Activated naive CD4-positive, alpha-beta T cell treated with anti-CD3 and anti-CD28 coated beads, Interleukin-2, amount 50 U/mL, for 24 hours (primary cell): ENCODE measurements at regions not wholly inside any gene's neighbourhood (a gene's known extent, or its start where the extent isn't known, plus 50 kb on each side); places are given as distances from the start of the nearest gene placed in this dataset.

Source experiments
- H3K27ac Mint-ChIP-seq: one replicate; pipeline ENCODE4 v1.8.0; 2021; ENCODE audit warnings: mild to moderate bottlenecking, mixed read lengths
- H3K27me3 Mint-ChIP-seq: one replicate; pipeline ENCODE4 v1.8.0; 2021; ENCODE audit warnings: mixed read lengths
- H3K36me3 Mint-ChIP-seq: one replicate; pipeline ENCODE4 v1.8.0; 2021; ENCODE audit warnings: mixed read lengths
- H3K4me1 Mint-ChIP-seq: one replicate; pipeline ENCODE4 v1.8.0; 2021; ENCODE audit warnings: mixed read lengths
- H3K4me3 Mint-ChIP-seq: one replicate; pipeline ENCODE4 v1.8.0; 2021; ENCODE audit warnings: mild to moderate bottlenecking, mixed read lengths
- H3K9me3 Mint-ChIP-seq: one replicate; pipeline ENCODE4 v1.8.0; 2021; ENCODE audit warnings: mixed read lengths

DNA sequence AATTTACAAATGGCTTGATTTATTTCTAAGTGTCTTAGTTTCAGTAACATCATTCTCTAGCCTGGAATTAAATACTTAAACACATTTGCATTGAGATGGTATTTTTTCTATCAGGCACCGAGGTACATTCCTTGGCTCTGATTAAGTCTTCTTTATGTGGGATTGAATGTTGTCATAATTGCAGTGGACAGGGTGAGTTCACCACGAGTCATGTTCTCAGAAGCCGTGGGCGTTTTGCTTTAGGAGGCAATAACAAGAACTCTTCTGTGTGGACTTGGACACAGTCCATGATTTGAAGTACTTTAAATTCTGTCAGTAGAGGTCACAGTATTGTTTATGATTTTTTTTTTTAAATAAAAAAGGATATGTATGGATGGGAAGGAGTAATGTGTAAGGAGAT lies 57.1 kb upstream of the EFHC2 start:
- Mint-ChIP-seq H3K27me3 (no peaks in the 10 kb centered on the region), H3K4me3 (no peak overlapping the region)

GRCh38 chrX:44400161-44400560 lies 56.7 kb upstream of the EFHC2 start:
- no peaks in the 10 kb centered on the region for H3K27me3 Mint-ChIP-seq
- H3K9me3 Mint-ChIP-seq, result no peaks in the 10 kb centered on the region
- H3K4me1 Mint-ChIP-seq, result peaks cover 5% of the 10 kb centered on the region
- H3K36me3 Mint-ChIP-seq, result no peaks in the 10 kb centered on the region
- H3K27ac Mint-ChIP-seq, result no peak overlapping the region
- H3K4me3 Mint-ChIP-seq, result no peak overlapping the region

More for the DNA sequence above, 57.1 kb upstream of the EFHC2 start:
- Mint-ChIP-seq H3K36me3 (no peaks in the 10 kb centered on the region), H3K9me3 (no peaks in the 10 kb centered on the region), H3K4me1 (peaks cover 5% of the 10 kb centered on the region), H3K27ac (no peak overlapping the region)
